ENCODE measurements at regions not wholly inside any gene's neighbourhood (a gene's known extent, or its start where the extent isn't known, plus 50 kb on each side); places are given as distances from the start of the nearest gene placed in this dataset.

- TF ChIP-seq CTCF (IDR thresholded peaks at IDR 0.05) = no peak
- TF ChIP-seq POLR2AphosphoS5 (IDR thresholded peaks at IDR 0.05; ENCODE audit: low read depth, low read length) = no peak
- no peak for TF ChIP-seq REST (IDR thresholded peaks at IDR 0.05; ENCODE audit: insufficient read depth in 1 of 2, low read depth in 2 of 2, low read length in 1 of 2)
- no peak for TF ChIP-seq TCF7L2 (IDR thresholded peaks at IDR 0.05; ENCODE audit: low read depth, low read length)
- no peak for TF ChIP-seq SIN3A (IDR thresholded peaks at IDR 0.05; ENCODE audit: borderline replicate concordance, insufficient read depth, low read depth, low read length)
Measured at GRCh38 chr9:119934497-119934896, 565.3 kb upstream of the BRINP1 start.
